Umbilical cord (tissue), 1 donor: ENCODE measurements at regions not wholly inside any gene's neighbourhood (a gene's known extent, or its start where the extent isn't known, plus 50 kb on each side); places are given as distances from the start of the nearest gene placed in this dataset.

Experiments
- DNase-seq: peaks from one replicate; pipeline ENCODE4 v3.0.0-alpha.2; 2015; ENCODE audit warnings: low spot score

GRCh38 chr18:73852789-73853549 is 294.7 kb downstream of the FBXO15 start:
- DNase-seq: no peak

GRCh38 chr18:73850782-73851181 is 296.9 kb downstream of the FBXO15 start:
- no peak for DNase-seq

GRCh38 chr18:73848656-73849055 is 299.0 kb downstream of the FBXO15 start:
- DNase-seq: no peak

GRCh38 chr18:73843455-73843854 is 304.2 kb downstream of the FBXO15 start:
- no peak for DNase-seq

- DNase-seq: peak; percentile 34
Measured at GRCh38 chr18:73842795-73843394, 304.7 kb downstream of the FBXO15 start.

GRCh38 chr18:73841661-73842060 is 306.0 kb downstream of the FBXO15 start:
- no peak for DNase-seq

GRCh38 chr18:73840319-73840945 is 307.2 kb downstream of the FBXO15 start:
- DNase-seq: no peak

GRCh38 chr18:73839441-73839840 is 308.2 kb downstream of the FBXO15 start:
- no peak for DNase-seq

- DNase-seq: no peak
Measured at GRCh38 chr18:73838107-73838506, 309.5 kb downstream of the FBXO15 start.

- no peak for DNase-seq
Measured at GRCh38 chr18:73835656-73836364, 311.8 kb downstream of the FBXO15 start.

- no peak for DNase-seq
Measured at GRCh38 chr18:73835039-73835438, 312.6 kb downstream of the FBXO15 start.

- DNase-seq: no peak
Measured at GRCh38 chr18:73831688-73832087, 315.9 kb downstream of the FBXO15 start.

GRCh38 chr18:73829146-73829545 is 318.5 kb downstream of the FBXO15 start:
- no peak for DNase-seq

GRCh38 chr18:73827801-73828200 is 319.8 kb downstream of the FBXO15 start:
- no peak for DNase-seq

- no peak for DNase-seq
Measured at GRCh38 chr18:73826098-73826497, 321.5 kb downstream of the FBXO15 start.

GRCh38 chr18:73824671-73825070 is 323.0 kb downstream of the FBXO15 start:
- DNase-seq: no peak

- no peak for DNase-seq
Measured at GRCh38 chr18:73812423-73812822, 335.2 kb downstream of the FBXO15 start.

GRCh38 chr18:73807551-73808192 is 340.0 kb downstream of the FBXO15 start:
- no peak for DNase-seq

- no peak for DNase-seq
Measured at GRCh38 chr18:73805991-73806390, 341.6 kb downstream of the FBXO15 start.

- no peak for DNase-seq
Measured at GRCh38 chr18:73797419-73797818, 350.2 kb downstream of the FBXO15 start.

- peak; percentile 91 for DNase-seq
Measured at GRCh38 chr18:73793386-73793785, 354.2 kb downstream of the FBXO15 start.

GRCh38 chr18:73791081-73791480 is 356.6 kb downstream of the FBXO15 start:
- no peak for DNase-seq
